HG03135 (cell line): ENCODE measurements at regions not wholly inside any gene's neighbourhood (a gene's known extent, or its start where the extent isn't known, plus 50 kb on each side); places are given as distances from the start of the nearest gene placed in this dataset.
"Not testable (repeated sequence)": the region's sequence is repeated elsewhere in the genome, so short reads cannot be mapped to it uniquely, and the experiment has no call there.

ENCODE experiments used
- ATAC-seq: cut with Tn5 transposase; IDR thresholded peaks from one replicate; pipeline ENCODE4 v1.9.1; 2021; ENCODE audit warnings: mild to moderate bottlenecking, moderate library complexity; ENCODE audit not compliant: unreplicated experiment

GRCh38 chr7:94104301-94104700, 100.1 kb upstream of the BET1 start:
- no peak for ATAC-seq

DNA sequence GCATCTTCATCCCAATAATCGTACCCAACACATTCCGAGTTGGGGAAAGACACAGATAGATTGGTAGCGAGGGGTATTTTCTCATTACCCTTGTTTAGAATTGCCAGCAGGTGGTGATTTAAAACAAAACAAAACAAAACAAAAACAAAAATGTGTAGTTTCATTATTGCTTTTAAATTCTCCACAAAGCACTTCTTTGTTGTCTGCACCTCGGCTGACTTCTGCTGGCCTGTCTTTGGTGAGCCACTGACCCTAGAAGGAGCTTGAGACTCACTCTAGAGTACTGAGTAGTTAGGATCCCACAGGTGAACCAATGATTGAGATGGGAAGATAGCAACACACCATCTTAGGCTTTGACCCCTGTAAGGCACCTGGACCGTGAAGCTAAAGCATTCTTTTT, 105.4 kb upstream of the BET1 start:
- ATAC-seq = no peak

DNA sequence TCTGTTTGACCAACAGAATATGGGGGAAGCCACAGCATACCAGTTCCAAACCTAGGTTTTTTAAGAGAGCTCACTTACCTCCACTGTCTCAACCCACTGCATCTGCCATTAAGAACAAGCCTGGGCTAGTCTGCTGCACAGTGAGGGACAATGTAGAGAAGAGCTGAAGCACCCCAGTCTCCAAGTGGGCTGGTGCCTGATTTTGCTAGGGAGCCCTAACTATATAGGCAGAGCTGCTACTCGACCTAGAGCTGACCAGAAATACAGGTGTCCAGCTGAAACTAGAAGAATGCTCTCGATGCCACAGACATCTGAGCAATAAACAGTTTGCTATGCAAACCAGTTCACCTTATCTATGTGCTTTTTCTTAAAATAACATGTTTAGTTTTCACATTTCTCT, 106.9 kb upstream of the BET1 start:
- ATAC-seq = no peak

DNA sequence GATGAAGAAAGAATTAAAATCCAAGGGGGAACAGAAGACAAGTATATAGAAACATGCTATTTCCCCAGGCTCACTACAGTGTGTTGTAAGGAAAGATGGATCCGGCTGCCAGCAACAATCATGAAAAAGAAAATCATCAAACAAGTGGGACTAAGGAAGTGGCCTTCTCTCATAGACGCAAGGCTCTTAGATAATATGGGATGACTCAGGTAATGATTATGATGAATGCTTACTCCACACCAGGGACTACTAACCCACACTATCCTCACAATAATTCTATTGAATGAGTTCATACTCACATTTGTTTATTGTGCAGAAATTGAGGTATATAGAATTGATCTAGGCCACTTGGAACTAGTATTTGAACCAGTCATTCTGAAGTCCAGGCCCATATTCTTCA, 111.2 kb upstream of the BET1 start:
- ATAC-seq = no peak

- ATAC-seq = no peak
These were observed 119.0 kb upstream of the BET1 start for GRCh38 chr7:94123136-94123535.

- no peak for ATAC-seq
These were observed 122.9 kb upstream of the BET1 start for GRCh38 chr7:94127026-94127425.

DNA sequence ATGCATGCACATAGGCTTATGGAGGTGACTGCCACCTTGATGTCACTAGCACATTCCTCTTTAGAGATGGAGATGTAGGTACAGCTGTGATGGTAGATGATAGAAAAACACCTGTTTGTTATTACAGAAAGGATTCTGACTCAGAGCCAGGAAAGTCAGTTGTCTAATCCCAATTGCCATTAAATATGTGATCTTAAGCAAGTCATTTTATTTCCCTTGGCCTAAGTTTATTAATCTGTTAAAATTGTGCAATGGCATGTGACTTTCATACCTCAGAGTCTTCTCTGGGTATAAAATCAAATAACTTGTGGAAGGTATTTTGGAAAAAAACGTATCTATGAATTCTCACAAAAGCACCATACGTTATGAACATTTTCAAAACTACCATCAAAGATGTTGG, 123.9 kb upstream of the BET1 start:
- no peak for ATAC-seq

- ATAC-seq = no peak
These were observed 125.4 kb upstream of the BET1 start for GRCh38 chr7:94129443-94130140.

- ATAC-seq = no peak
These were observed 126.6 kb upstream of the BET1 start for GRCh38 chr7:94130716-94131115.

- ATAC-seq = no peak
These were observed 129.3 kb upstream of the BET1 start for GRCh38 chr7:94133460-94133859.

- no peak for ATAC-seq
These were observed 131.0 kb upstream of the BET1 start for GRCh38 chr7:94135180-94135579.

DNA sequence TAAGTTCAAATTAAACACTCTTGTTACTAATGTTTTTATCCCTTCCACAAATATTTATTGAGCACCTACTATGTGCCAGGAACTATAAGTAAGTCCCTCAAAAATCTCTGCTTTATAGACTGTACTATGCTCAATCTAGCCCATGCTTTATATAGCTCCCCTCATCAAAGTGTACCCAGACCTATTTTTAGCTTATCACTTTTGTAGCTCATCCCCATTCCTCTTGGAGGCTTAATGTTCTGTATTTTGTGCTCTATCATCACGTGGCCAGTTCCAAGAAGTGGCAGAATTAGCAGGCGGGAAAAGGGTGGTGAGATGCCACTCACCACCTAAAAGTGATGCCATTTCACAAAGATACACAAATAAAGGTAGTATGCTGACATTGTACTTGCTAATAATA, 138.1 kb upstream of the BET1 start:
- no peak for ATAC-seq

GRCh38 chr7:94145602-94146001, 141.4 kb upstream of the BET1 start:
- ATAC-seq = no peak

DNA sequence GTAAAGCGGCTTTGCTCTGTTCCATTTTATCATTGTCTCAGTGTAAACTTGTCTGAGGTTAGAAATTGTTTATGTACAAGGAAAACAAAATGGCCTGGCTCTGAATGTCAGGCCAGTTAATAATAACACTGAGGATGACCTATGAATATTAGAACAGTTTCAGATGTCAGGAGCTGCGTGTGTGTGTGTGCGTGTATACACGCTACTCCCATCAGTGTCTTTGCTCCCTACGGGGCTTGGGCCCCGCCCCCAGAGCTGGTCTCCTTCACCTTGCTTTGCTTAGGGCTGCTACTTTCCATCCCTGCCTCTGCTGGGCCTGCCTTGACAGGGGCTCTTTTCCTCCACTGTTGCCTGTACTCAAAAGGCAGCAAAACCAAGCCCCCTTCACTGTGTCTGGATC, 142.3 kb upstream of the BET1 start:
- no peak for ATAC-seq

GRCh38 chr7:94149789-94150545, 145.8 kb upstream of the BET1 start:
- no peak for ATAC-seq

DNA sequence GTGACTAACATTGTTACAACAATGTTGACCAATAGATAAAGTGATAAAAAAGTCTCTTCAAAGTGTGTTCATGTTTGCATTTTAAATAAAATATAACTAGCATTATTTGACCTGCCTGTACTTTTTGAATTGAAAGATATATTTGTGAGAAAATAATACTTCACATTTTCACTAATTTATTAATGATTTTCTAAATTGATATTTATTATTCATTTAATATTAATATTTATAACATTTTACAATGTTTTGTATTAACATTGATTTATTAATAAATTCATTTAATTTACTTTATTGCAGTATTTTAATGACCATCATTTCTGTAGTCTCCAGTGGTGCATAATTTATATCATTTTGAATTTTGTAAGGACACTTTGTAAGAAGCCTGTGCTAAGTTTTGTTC, 150.0 kb upstream of the BET1 start:
- ATAC-seq = no peak

DNA sequence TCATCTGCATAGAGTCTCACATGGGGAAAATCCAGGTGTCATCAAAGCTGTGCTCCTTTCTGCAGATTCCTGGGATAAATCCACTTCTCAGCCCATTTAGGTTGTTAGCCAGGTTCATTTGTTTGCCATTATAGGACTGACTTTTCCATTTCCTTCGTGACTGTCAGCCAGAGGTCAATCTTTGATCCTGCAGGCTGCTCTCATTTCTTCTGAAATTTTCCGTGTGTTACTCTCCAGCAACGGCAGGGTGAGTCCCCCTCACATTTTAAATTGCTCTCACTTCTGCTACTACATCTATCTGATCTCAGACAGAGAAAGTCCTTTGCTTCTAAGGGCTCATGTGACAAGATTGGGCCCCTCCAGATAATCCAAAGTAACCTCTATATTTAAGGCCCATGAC, 150.7 kb upstream of the BET1 start:
- no peak for ATAC-seq

- not testable (repeated sequence) for ATAC-seq
These were observed 153.6 kb upstream of the BET1 start for GRCh38 chr7:94157659-94158306.

GRCh38 chr7:94160719-94161435, 156.7 kb upstream of the BET1 start:
- peak; percentile 95 for ATAC-seq

GRCh38 chr7:94161476-94161875, 157.3 kb upstream of the BET1 start:
- no peak for ATAC-seq

DNA sequence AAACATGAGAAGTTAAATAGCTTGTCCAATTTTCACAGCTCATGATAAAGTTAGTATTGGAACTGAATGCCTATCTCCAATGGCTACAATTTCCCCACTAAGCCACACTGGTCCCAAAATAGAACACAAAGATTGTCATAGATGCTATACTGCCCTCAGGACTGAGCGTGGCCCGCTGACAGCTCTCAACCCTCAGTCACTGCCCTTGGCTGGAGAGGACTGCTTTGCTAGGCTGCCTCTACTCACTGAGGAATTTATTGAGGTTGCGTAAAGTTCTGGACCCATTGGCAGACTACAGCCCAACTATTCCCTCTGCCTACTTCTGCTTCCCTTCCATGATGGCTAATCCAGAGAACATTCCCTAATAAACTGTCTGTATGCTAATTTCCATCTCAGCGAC, 165.5 kb upstream of the BET1 start:
- no peak for ATAC-seq
